Activated CD4-positive, alpha-beta T cell treated with anti-CD3 and anti-CD28 coated beads, Interleukin-2, amount 50 U/mL, for 1 hour (primary cell): ENCODE measurements at regions not wholly inside any gene's neighbourhood (a gene's known extent, or its start where the extent isn't known, plus 50 kb on each side); places are given as distances from the start of the nearest gene placed in this dataset.
"Not testable (repeated sequence)": the region's sequence is repeated elsewhere in the genome, so short reads cannot be mapped to it uniquely, and the experiment has no call there.

ENCODE experiments used
- DNase-seq: peaks from one replicate; pipeline ENCODE4 v3.0.0-alpha.2; 2020

GRCh38 chr13:31522396-31522795 is 216.9 kb upstream of the RXFP2 start:
- no peak for DNase-seq

GRCh38 chr13:31528176-31528575 is 211.2 kb upstream of the RXFP2 start:
- no peak for DNase-seq

GRCh38 chr13:31528758-31529157 is 210.6 kb upstream of the RXFP2 start:
- DNase-seq = no peak

- no peak for DNase-seq
These were observed 208.4 kb upstream of the RXFP2 start for GRCh38 chr13:31530922-31531321.

GRCh38 chr13:31537052-31537451 is 202.3 kb upstream of the RXFP2 start:
- no peak for DNase-seq

- DNase-seq = no peak
These were observed 201.0 kb upstream of the RXFP2 start for GRCh38 chr13:31538067-31539042.

GRCh38 chr13:31540281-31540680 is 199.0 kb upstream of the RXFP2 start:
- DNase-seq = no peak

- no peak for DNase-seq
These were observed 196.1 kb upstream of the RXFP2 start for GRCh38 chr13:31543190-31543589.

GRCh38 chr13:31545616-31546015 is 193.7 kb upstream of the RXFP2 start:
- DNase-seq = no peak

GRCh38 chr13:31556376-31556775 is 182.9 kb upstream of the RXFP2 start:
- no peak for DNase-seq

GRCh38 chr13:31584221-31584620 is 155.1 kb upstream of the RXFP2 start:
- not testable (repeated sequence) for DNase-seq

GRCh38 chr13:31587698-31588266 is 151.5 kb upstream of the RXFP2 start:
- no peak for DNase-seq

- no peak for DNase-seq
These were observed 151.0 kb upstream of the RXFP2 start for GRCh38 chr13:31588316-31588715.

GRCh38 chr13:31588893-31589292 is 150.4 kb upstream of the RXFP2 start:
- DNase-seq = no peak

- DNase-seq = no peak
These were observed 147.6 kb upstream of the RXFP2 start for GRCh38 chr13:31591642-31592233.

GRCh38 chr13:31594056-31594455 is 145.3 kb upstream of the RXFP2 start:
- no peak for DNase-seq

GRCh38 chr13:31595563-31595962 is 143.8 kb upstream of the RXFP2 start:
- DNase-seq = no peak

- no peak for DNase-seq
These were observed 140.3 kb upstream of the RXFP2 start for GRCh38 chr13:31598990-31599389.

GRCh38 chr13:31605076-31605860 is 134.1 kb upstream of the RXFP2 start:
- no peak for DNase-seq

GRCh38 chr13:31607531-31607930 is 131.8 kb upstream of the RXFP2 start:
- not testable (repeated sequence) for DNase-seq

- DNase-seq = not testable (repeated sequence)
These were observed 130.5 kb upstream of the RXFP2 start for GRCh38 chr13:31608780-31609179.

- no peak for DNase-seq
These were observed 128.9 kb upstream of the RXFP2 start for GRCh38 chr13:31610270-31610998.
